HG03558 (cell line): ENCODE measurements at regions not wholly inside any gene's neighbourhood (a gene's known extent, or its start where the extent isn't known, plus 50 kb on each side); places are given as distances from the start of the nearest gene placed in this dataset.

Experiments used
- ATAC-seq: cut with Tn5 transposase; IDR thresholded peaks from one replicate; pipeline ENCODE4 v1.9.1; 2021; ENCODE audit warnings: moderate number of reproducible peaks; ENCODE audit not compliant: unreplicated experiment; ENCODE audit errors: extremely low read depth

DNA sequence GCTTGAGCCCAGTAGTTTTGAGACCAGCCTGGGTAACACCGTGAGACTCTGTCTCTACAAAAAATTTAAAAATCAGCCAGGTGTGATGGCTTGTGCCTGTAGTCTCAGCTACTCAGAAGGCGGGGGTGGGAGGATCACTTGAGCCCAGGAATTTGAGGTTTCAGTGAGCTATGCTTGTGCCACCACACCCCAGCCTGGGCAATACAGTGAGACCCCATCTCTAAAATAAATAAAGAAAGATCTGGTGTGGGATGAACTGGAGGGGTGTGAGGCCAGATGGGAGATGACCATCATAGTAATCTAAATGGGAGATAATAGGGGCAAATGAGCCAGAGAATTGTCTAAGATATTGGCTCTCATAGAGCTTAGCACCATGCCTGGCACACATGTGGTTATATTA is 60.1 kb upstream of the TRABD2B start:
- ATAC-seq: no peak

DNA sequence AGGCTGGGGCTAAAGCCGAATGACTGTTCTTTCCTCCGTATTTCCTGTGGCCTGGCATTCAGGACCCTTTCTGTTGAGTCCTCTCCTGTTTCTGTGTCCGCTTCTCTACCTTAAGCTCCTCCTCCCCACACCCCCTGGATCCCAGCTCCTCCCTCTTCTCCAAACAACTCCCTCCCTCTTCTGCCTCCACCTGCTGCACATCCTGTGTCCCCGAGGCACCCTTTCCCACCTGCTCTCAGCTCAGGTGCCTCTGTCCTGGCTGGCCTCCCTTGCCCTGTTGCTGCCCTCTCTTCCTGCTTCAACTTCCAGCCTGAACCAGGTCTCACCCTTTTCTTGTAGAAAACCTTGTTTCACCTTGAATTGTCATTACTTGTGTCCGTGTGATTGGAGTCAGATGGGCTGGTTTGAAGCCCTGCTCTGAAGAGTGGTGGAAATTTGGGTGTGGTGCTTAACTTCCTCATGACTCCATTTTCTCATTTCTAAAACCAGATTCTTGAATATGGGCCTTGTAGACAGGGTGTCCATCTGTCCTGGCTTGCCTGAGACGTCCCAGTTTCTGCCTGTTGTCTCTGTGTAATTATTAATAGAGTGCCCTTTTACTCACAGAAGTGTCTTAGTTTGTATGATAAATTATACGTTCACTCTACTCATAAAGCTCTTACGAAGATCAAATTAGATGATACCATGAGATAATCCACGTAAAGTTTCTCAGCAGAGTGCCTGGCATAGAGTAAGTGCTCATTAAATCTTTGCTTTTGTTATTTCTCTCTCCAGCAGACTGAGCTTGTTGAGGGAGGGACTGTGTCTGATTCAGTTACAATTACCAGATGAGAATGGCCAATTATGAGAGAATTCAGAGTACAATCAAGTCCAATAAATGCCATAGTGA is 58.9 kb upstream of the TRABD2B start:
- no peak for ATAC-seq

DNA sequence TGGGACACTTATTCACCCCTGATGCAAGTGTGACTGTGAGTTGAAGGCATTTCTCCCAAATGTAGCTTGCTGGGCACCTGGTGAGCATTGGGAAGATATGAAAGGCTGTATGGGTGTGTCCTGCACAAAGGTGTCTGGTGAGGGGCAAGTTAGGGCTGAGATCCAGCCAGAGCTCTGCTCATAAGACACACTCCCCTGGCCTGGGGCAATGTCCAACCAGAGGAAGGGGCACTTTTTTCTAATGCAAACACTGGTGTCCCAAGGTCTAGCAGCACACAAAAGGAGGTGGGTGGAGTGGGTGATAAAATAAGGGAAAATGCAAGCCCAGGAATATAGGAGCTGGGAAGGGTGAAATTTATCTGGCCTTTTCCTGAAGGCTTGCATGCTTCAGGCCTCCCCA is 57.0 kb upstream of the TRABD2B start:
- ATAC-seq: no peak

DNA sequence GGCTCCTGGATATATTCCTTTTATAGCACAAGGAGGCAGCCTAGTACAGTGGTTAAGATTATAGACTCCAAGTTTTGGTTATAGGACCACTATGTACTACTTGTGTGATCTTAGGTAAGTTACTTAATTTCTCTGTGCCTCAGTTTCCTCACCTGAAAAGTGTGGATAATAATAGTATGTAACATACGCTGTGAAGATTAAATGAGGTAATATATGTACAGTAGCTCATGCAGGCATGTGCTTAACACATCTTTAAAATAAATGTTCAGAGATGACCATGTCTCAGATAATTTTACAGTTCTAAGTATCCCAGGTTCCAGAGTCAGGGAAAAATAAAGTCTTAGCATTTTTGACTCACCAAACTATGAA is 55.7 kb upstream of the TRABD2B start:
- no peak for ATAC-seq

DNA sequence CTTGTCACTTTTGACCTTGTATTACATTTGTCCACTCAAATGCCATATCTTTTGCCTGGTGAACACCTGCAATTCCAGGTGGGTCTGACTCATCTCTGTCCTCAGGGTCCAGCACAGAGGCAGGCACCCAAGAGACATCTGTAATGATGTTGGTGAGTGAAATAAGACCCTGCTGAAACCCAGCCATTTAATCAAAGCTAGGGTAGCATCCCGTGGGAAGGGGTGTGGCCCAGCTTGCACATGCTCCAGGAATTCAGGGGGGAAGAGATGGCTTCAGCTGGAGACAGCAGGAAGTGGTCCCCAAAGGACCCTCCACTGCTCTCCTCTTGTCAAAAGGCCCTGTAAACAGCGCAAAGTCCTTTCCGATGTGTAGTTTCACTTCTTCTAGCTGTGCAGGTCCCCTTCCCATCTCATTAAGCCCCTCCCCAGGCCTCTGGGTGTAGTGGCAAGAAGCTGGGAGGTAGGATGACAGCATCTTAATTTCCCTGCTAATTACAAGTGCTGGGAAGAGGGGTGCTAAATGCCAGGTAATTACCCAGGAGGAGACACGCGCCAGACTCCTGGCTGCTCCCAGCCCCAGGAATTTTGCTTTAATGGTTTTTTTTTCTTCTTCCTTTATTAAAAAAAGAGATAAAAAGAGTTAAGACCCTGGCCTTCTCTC is 54.4 kb upstream of the TRABD2B start:
- no peak for ATAC-seq

DNA sequence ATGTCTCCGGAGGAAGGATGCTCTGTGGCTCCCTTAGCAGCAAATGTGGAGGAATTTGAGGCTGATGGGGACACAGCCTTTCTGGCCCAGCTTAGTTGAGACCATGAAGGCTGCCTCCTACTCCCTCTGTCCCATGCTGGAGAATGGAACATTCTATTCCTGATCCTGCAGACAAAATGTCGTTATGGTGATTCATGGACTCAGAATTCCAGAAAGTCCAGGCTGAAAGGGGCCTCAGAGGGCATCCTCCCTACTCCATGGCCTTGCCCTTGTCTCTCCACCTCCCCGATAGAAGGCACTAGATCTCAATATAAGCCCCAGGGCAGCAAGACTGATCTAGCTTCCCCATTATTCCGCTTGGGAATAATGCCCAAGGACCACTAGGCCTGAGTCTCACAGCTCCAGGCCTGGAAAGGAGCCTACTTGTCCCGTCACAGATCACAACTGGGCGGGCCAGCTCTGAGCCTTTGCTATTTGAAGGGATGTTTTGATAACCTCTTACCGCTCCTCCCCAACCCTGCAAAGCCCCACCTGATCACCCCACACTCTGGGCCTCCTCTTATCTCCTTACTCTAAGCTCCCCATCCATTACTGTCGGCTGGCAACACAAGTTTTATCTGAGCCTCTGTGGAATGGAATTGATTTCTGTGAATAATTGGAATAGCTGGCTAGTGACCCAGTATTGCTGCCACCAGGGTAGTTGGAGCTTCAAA is 52.8 kb upstream of the TRABD2B start:
- ATAC-seq: no peak

DNA sequence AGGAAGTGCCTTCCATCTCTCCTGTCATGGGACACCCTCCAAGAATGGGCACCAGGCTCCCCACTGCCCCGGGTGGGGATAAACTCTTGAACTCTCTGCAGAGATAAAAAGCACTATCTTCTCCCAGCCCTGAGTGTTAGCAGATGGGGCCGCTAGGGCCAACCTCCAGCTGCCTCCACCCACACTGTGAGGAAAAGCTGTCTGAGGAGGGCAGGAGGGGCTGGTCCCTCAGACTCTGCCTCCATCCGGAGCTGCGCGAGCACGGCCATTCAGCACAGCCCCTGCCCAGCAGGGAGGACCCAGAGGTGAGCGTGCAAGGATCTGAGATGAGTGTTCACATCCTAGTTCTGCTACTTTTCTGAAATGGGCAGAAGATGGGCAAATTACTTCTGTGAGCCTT is 51.8 kb upstream of the TRABD2B start:
- ATAC-seq: no peak

DNA sequence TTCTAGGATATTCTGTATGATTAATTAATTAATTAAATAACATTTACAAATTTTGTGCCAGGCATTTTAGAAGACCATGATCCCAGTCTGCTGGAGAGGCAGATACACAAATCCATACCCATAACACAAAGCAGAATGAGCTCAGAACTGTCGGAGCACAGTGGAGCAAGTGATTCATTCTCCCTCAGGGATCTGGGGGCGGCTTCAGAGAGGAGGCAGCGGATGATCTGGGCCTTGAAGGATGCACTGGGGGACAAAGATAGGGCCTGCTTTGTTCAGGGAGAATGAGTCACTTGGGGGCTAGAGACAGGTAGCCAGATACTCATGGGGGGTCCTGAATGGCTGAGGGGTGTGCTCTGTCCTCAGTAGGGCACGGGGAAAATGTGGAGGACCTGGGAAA is 50.9 kb upstream of the TRABD2B start:
- no peak for ATAC-seq

DNA sequence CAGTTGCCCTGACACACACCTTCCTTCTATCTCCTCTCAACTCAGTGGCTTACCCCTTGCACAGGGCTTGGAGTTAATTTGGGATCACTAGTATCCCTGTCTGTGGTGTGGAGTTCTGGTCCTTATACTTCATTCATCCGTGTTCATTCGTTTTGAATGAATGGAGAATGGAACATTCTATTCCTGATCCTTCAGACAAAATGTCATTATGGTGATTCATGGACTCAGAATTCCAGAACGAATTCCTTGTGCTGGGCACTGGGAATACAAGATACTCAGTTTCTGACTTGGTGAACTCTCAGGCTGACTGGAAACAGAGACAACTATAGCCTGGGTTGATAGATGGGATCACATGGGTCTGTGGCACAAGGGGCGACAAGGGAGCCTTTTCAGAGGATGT is 49.9 kb upstream of the TRABD2B start:
- no peak for ATAC-seq
